ENCODE measurements at regions not wholly inside any gene's neighbourhood (a gene's known extent, or its start where the extent isn't known, plus 50 kb on each side); places are given as distances from the start of the nearest gene placed in this dataset.

DNA sequence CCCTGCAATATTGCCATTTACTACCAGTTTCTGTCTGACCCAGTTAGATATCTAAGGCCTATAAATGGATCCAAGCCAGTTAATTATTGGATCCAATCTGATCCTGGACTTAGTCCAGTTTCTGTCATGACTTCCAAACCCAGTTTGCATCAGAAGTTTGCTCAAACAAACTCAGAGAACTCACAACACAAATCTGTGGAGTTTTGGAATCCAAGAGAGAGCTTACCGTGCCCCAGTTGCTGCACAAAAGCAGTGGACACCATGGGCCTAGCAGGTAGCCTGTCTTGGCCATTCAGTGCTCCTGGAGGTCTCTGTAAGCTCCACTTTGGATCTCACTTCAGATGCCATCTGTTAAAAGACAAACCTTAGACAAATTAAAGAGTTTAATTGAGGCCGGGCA lies 174.5 kb downstream of the AASDH start:
- Histone ChIP-seq H3K4ac (ENCODE audit: low read depth, low read length) (no peak overlapping the region), H3K4me2 (ENCODE audit: insufficient read depth, insufficient read length, low read length) (no peak overlapping the region), H3K27me3 (ENCODE audit: insufficient read depth, low read length) (peaks cover 17% of the 10 kb centered on the region; the same call in 1 of the 2 replicates), H4K20me1 (ENCODE audit: control insufficient read depth, insufficient read depth, insufficient read length) (no peaks in the 10 kb centered on the region), H3K79me2 (ENCODE audit: insufficient read depth, low read length) (no peaks in the 10 kb centered on the region), H3K56ac (ENCODE audit: insufficient read length, low read depth, low read length) (no peak overlapping the region), H3K79me1 (ENCODE audit: insufficient read depth, low read depth, low read length, poor library complexity, severe bottlenecking) (no peaks in the 10 kb centered on the region), H3K9me3 (ENCODE audit: control insufficient read depth, low read depth, low read length) (peaks cover 8% of the 10 kb centered on the region), H3K23ac (ENCODE audit: insufficient read length, low read depth, low read length) (no peak overlapping the region), H4K8ac (replicated peaks; ENCODE audit: insufficient read length, low read depth, low read length) (no peak overlapping the region), H2BK120ac (ENCODE audit: low read depth, low read length, poor library complexity, severe bottlenecking) (no peak overlapping the region), H4K91ac (ENCODE audit: insufficient read length, low read depth, low read length) (no peak overlapping the region), H2AFZ (ENCODE audit: low read length) (no peak overlapping the region), H2BK5ac (ENCODE audit: insufficient read length, low read length) (no peak overlapping the region), H3K23me2 (ENCODE audit: insufficient read length, low read depth, low read length, poor library complexity, severe bottlenecking) (no peaks in the 10 kb centered on the region), H3K27ac (ENCODE audit: insufficient read length, low read depth, low read length) (no peak overlapping the region), H2BK20ac (ENCODE audit: low read depth, low read length, poor library complexity, severe bottlenecking) (no peak overlapping the region), H2BK12ac (ENCODE audit: insufficient read length, low read depth, low read length) (no peak overlapping the region), H3K18ac (ENCODE audit: insufficient read length, low read depth, low read length) (no peak overlapping the region), H3T11ph (ENCODE audit: low read length) (no peak overlapping the region), H2BK15ac (ENCODE audit: low read depth, low read length) (no peak overlapping the region), H4K5ac (ENCODE audit: insufficient read length, low read depth, low read length) (no peak overlapping the region), H3K14ac (ENCODE audit: insufficient read depth, low read length) (no peak overlapping the region), H3K4me1 (ENCODE audit: insufficient read depth, low read length) (no peaks in the 10 kb centered on the region; the same call in 1 of the 2 replicates), H2AK5ac (ENCODE audit: insufficient read length, low read length) (no peak overlapping the region), H3K9ac (ENCODE audit: extremely low read depth, insufficient read length, low read length) (no peak overlapping the region)
- TF ChIP-seq, protein P1, sequence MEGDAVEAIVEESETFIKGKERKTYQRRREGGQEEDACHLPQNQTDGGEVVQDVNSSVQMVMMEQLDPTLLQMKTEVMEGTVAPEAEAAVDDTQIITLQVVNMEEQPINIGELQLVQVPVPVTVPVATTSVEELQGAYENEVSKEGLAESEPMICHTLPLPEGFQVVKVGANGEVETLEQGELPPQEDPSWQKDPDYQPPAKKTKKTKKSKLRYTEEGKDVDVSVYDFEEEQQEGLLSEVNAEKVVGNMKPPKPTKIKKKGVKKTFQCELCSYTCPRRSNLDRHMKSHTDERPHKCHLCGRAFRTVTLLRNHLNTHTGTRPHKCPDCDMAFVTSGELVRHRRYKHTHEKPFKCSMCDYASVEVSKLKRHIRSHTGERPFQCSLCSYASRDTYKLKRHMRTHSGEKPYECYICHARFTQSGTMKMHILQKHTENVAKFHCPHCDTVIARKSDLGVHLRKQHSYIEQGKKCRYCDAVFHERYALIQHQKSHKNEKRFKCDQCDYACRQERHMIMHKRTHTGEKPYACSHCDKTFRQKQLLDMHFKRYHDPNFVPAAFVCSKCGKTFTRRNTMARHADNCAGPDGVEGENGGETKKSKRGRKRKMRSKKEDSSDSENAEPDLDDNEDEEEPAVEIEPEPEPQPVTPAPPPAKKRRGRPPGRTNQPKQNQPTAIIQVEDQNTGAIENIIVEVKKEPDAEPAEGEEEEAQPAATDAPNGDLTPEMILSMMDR (conservative IDR thresholded peaks at IDR 0.05): no peak
- H3K27ac Mint-ChIP-seq: no peak overlapping the region
- H3K9me3 Mint-ChIP-seq: peaks cover 25 to 29% of the 10 kb centered on the region in 2 experiments
- no peak for DNase-seq
- peaks cover 21 to 32% (median 23%) of the 10 kb centered on the region in 3 experiments for H3K36me3 Mint-ChIP-seq (ENCODE audit: insufficient read depth in 1 of 3, low read depth in 3 of 3)
- no peak overlapping the region for H3K4me3 Mint-ChIP-seq
- H3K4me1 Mint-ChIP-seq: peaks cover 37 to 39% of the 10 kb centered on the region in 2 experiments
- H3K27me3 Mint-ChIP-seq (ENCODE audit: low read depth): peaks cover 82% of the 10 kb centered on the region
- no CpG with 5 or more reads among the region's 2 CpGs for WGBS (ENCODE audit: extremely low coverage, insufficient read length, low lambda C conversion rate)

Data from H9 (cell line).